Right ventricle myocardium inferior (tissue), 1 donor: ENCODE measurements at regions not wholly inside any gene's neighbourhood (a gene's known extent, or its start where the extent isn't known, plus 50 kb on each side); places are given as distances from the start of the nearest gene placed in this dataset.

Experiments used
- ATAC-seq: fragments of 200-7000 bp; cut with Tn5 transposase; one replicate; pipeline ENCODE4 v1.9.1; 2020; ENCODE audit warnings: mild to moderate bottlenecking, moderate library complexity
- DNase-seq: peaks from one replicate; pipeline ENCODE4 v3.0.0; 2021; ENCODE audit errors: missing footprints
- intact Hi-C: fragments of 100-400 bp; cut with DNase I; formaldehyde crosslinking; loops from one replicate; pipeline ENCODE4 v1.11.0; 2022
- donor health status: DM: no; HTN: yes; CAD: no; lungs with severe emphysema.

GRCh38 chr2:180753809-180754761 is 226.3 kb upstream of the UBE2E3 start:
- intact Hi-C loops, result no loop called here
- DNase-seq, result no peak
- ATAC-seq, result no peak

DNA sequence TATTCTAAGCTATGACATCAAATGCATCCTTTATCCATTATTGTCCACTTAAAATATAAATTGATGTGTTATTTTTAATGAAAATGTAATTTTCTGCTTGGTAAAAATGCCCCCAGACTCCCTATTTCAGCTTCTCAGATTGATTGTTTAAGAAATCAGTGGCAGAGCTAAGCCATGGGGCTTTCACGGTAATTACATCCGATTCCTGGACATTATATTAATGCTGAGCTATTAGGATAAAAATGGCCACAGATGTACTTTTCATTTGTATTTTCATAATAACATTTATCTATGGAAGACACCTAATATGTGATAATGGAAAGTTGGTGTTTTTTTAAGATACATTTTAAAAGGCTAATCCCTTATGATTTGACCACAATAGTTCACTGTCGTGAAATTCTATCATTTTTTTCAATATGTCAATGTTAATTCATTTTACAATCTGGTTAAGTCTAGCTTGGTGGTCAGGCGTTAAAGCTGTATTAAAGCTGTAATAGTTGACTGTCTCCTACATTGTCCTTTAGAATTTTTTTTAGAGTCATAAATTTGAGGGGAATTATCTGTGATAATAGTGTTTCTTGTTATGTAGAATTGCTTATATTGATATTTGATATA is 229.0 kb upstream of the UBE2E3 start:
- intact Hi-C loops, result no loop called here
- ATAC-seq, result no peak
- no peak for DNase-seq

DNA sequence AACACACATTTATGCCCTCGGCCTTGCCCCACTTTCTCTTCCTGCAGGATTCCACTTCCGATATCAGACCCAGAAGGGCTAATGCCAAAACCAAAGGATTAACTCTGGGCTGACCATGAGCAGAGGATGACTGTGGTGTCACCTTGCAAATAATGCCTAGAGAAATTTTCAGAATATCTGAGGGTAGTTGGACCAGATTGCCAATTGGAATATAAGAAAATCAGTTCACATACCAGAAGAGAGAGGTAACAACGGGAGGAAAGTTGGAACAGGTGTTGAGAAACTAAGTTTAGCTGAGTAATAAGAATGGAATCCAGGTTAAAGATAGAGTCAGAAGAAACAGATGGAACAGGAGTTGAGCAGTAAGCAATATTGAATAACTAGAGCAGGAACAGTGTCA is 232.7 kb upstream of the UBE2E3 start:
- intact Hi-C loops, result no loop called here
- no peak for DNase-seq
- ATAC-seq, result no peak

DNA sequence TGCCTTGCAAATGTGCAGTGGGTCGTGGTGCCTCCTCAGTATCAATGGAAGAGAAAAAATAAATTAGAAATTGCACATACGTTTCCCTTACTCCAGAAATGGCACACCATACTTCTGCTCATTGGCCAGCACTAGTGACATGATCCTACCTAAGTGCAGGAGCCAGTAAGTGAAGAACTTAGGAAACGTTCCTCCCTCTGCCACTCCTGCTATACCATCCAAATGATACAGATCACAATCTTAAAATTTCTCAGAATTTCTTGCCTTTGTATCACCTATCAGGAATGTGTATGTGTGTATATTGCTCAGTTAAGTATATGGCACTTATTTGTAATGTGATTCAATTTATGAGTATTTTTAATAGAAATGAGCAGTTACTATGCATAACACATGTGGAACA is 237.0 kb upstream of the UBE2E3 start:
- DNase-seq, result no peak
- no peak for ATAC-seq
- intact Hi-C loops, result no loop called here

DNA sequence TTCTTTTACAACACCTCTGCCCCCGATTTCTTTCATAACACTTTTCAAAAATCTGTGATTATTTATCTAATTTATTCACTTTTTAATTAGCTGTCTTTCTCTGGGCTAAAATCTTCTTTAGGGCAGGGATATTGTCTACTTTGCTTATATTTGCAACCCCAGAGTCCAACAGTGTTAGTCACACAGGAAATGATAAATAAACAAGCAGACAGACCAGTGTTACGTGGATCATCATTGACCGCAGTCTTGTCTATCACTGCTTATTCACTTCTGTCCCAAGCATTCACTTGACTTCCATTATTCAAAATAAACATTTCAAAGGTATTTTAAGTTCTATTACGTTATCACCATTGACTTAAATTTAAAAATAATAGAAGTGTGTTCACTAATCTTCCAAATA is 237.6 kb upstream of the UBE2E3 start:
- no peak for ATAC-seq
- intact Hi-C loops, result no loop called here
- no peak for DNase-seq

DNA sequence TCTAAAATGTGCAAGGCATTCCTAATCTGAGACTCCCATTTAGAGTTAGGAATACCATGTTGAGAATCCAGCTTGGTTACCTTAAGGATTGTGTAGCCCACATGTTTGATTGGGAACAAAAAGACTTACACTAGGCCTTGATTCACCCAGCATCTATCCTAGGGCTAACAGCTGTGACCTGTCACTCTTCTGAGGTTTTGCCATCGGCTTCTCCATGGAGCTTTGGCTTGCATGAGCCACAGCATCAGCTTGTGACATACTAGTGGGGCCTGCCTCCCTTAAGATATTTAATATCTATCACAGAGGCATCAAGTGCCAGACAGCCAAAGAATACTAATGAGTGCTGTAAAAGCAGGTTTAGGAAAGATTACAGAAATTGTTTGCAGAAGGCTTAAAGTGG is 241.3 kb upstream of the UBE2E3 start:
- ATAC-seq (no peak), DNase-seq (no peak)
- intact Hi-C loops, result no loop called here

GRCh38 chr2:180735799-180736198 is 244.6 kb upstream of the UBE2E3 start:
- intact Hi-C loops, result no loop called here
- DNase-seq (no peak), ATAC-seq (no peak)

DNA sequence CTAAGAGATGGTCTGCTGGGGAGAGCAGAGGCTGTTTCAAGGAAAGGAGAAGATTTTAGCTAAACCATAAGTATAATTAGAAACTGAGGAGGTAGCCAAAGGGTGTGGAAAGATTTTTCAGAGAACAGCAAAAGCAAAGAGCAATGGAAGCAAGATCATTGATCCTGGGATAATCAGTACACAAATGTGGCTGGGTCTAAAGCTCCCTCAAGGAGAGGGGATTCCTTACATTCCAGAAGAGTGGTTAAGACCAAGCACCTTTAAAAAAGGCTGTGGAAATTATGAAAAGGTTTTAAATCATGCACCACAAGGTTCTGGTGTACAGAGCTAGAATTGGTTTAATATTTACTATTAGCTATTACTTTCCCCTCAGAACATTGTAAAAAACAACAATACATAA is 246.0 kb upstream of the UBE2E3 start:
- intact Hi-C loops, result no loop called here
- no peak for ATAC-seq
- DNase-seq, result no peak

DNA sequence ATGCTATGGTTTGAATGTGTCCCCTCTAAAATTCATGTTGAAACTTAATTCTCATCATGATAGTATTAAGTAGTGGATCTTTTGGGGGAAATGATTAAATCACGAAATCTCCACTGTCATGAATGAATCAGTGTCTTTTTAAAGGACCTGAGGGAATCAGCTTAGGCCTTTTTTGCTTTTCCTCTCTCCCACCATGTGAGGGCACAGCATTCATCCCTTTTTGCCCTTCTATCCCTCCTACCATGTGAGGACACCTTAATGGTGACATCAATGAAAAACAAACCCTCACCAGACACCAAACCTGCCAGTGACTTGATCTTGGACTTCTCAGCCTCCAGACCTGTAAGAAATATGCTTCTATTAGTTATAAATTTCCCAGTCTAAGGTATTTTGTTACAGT is 247.1 kb upstream of the UBE2E3 start:
- no peak for ATAC-seq
- intact Hi-C loops, result no loop called here
- no peak for DNase-seq

- intact Hi-C loops, result no loop called here
- DNase-seq, result no peak
- ATAC-seq, result no peak
These were observed 248.1 kb upstream of the UBE2E3 start for GRCh38 chr2:180732337-180732736.

- intact Hi-C loops, result no loop called here
- DNase-seq, result no peak
- no peak for ATAC-seq
These were observed 249.4 kb upstream of the UBE2E3 start for GRCh38 chr2:180730976-180731375.

- DNase-seq (no peak), ATAC-seq (no peak)
- intact Hi-C loops, result no loop called here
These were observed 251.4 kb upstream of the UBE2E3 start for GRCh38 chr2:180728928-180729559.

- ATAC-seq, result no peak
- intact Hi-C loops, result no loop called here
- DNase-seq, result no peak
These were observed 256.7 kb upstream of the UBE2E3 start for GRCh38 chr2:180723712-180724111.

DNA sequence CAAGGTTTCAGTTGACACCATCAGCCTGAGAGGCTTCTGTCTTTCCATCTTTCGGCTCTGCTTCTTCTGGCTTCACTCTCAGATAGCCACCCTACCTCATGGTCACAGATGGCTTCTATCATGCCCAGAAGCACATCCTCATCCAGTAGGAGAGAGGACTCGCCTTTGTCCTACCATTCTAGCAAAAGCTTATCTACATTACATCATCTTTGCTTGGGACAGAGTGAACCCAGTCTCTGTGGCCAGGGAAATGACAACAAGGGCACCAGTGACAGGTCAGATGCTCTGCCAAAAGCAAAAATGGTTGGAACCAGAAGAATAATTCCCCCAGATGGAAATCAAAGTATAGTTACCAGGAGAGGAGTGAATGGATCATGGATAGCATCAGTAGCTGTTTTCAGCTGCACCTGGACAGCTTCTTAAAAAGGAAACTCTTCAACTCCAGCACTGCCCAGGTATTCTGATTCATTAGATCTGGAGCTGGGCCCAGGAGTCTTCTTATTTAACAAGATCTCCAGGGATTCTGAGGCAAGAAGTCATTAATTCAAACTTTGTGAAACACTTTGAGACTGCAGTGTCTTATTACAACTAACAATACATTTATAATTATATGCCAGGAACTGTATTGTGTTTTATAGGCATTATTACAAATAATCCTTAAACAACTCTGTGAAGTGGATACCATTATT is 257.7 kb upstream of the UBE2E3 start:
- intact Hi-C loops, result no loop called here
- no peak for DNase-seq
- ATAC-seq, result peak; percentile 50

GRCh38 chr2:180720829-180721228 is 259.6 kb upstream of the UBE2E3 start:
- intact Hi-C loops, result no loop called here
- no peak for ATAC-seq
- no peak for DNase-seq

DNA sequence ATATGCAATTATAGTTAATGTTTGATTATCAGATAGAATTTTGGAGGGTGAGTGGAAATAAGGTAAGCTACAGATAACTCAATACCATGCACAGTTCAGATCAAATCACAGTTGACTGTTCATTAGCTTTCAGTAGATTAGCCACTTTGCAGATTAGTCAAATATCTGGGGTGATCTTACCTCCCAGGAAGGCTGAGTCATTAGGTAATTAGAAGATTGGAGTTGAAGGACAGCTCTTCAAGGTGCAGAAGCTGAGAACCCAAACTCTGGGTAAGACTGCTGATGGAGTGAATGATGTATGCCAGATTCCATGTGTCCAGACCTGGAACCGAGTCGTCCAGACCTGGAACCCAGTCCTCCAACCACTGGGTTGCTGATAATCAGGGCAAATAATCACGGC is 262.8 kb upstream of the UBE2E3 start:
- intact Hi-C loops, result no loop called here
- DNase-seq (no peak), ATAC-seq (no peak)

DNA sequence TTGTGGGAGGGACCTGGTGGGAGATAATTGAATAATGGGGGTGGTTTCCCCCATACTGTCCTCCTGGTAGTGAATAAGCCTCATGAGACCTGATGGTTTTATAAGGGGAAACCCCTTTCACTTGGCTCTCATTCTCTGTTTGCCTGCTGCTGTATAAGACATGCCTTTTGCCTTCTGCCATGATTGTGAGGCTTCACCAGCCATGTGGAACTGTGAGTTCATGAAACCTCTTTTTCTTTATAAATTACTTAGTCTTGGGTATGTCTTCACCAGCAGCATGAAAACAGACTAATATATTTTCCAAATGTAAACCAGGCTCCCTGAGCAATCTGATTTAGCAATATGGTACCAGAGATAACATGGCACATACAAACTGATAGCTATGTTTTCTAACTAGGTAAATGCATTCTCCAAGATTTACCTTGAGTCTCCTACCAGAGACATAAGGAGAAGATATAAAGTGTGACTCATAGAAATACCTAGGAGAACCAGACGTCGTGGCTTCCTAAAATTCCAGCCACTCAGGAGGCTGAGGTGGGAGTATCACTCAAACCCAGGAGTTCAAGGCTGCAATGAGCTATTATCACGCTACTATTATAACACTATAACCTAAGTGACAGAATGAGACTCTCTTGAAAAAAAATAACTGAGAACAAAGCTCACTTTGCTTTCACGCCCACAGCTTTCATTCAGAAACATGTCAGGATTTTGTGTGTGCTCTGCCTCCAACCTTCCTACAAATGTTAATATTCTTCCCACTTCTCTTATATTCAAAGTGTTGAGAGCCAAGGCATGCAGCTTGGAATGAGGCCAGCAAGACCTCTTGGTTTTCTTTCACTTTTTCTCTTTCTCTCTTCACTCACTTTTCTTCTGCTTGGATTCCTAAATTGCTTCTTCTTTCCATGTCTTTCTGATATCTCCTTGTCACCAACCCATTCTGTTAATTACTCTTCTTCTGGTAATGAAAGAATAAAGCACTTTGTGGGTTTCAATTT is 263.9 kb upstream of the UBE2E3 start:
- ATAC-seq (no peak), DNase-seq (no peak)
- intact Hi-C loops, result no loop called here

DNA sequence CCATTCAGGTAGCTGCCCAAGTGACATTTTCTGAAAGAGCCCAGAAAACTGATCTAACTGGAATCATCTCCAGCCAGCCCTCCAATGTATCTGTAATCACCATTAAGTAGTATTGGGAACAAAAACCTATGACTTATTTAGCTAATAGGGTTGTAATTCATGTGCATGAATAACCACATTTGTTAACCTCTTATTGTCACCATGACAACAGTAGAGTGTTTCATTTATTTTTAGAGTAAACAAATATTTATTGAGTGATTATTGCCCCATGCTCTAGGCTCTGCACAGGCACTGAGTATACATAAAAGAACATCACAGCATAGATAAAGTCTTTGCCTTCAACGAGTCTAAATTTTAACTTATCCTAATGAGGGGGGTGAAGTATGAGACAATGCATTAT is 265.4 kb upstream of the UBE2E3 start:
- ATAC-seq, result no peak
- intact Hi-C loops, result no loop called here
- DNase-seq, result no peak
